ENCODE measurements at regions not wholly inside any gene's neighbourhood (a gene's known extent, or its start where the extent isn't known, plus 50 kb on each side); places are given as distances from the start of the nearest gene placed in this dataset.
A peak's percentile ranks its signal among the peaks of the same experiment; 100 is the strongest.

DNA sequence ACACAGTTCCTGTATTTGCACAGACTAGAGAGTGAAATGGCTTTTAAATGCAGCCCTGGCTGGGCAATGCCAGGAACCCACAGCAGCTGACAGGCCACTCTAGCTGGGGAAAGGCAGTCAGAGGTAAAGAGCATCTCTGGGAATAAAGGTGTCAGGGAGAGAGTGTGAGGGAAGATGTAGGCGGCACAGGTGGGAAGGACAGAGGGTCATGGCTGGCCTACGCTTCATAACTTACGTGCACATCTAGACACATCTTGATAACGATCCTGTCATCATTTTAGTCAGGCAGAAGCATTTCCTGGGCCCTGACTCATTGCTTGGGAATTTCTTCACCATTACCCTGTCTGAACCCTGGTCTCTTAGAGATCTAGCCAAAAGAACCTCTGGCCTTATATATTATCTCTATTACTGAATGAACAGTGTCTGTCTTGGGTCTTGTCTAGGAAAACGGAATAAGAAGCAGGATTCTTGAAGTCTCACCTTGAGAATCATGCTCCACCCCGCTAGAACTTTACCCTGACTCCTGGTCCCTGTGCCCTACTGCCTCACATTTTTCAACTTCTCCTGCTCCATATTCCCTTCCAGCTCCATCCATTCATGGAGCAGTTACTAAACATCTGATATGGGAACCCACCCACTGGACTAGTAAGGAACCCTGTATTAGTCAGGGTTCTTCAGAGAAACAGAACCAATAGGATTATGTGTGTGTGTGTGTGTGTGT is 106.4 kb upstream of the ELL2 start:
- 9% methylated on average over 6 of the region's 6 CpGs for WGBS (ENCODE audit: low lambda C conversion rate)
- peak overlapping the region; percentile 57 for H2AFZ ChIP-seq (ENCODE audit: low read depth)
- H3K36me3 ChIP-seq (replicated peaks in 1 of 2; ENCODE audit: control insufficient read depth in 1 of 2, insufficient read depth in 2 of 2, low read length in 1 of 2): no peaks in the 10 kb centered on the region
- no peak for DNase-seq
- peak; percentile 99 for TF ChIP-seq JUND (IDR thresholded peaks at IDR 0.05)
- peak; percentile 95 for TF ChIP-seq FOSL2 (IDR thresholded peaks at IDR 0.05; ENCODE audit: borderline replicate concordance, low read depth)
- peak; percentile 90 for TF ChIP-seq TCF12 (IDR thresholded peaks at IDR 0.05)
- TF ChIP-seq FOXM1 (IDR thresholded peaks at IDR 0.05; ENCODE audit: low read depth): 0 out of 2 replicates have a peak, but pooled peaks have one; percentile 64
- TF ChIP-seq GABPA (IDR thresholded peaks at IDR 0.05; ENCODE audit: low read depth): no peak
- TF ChIP-seq, protein P1, sequence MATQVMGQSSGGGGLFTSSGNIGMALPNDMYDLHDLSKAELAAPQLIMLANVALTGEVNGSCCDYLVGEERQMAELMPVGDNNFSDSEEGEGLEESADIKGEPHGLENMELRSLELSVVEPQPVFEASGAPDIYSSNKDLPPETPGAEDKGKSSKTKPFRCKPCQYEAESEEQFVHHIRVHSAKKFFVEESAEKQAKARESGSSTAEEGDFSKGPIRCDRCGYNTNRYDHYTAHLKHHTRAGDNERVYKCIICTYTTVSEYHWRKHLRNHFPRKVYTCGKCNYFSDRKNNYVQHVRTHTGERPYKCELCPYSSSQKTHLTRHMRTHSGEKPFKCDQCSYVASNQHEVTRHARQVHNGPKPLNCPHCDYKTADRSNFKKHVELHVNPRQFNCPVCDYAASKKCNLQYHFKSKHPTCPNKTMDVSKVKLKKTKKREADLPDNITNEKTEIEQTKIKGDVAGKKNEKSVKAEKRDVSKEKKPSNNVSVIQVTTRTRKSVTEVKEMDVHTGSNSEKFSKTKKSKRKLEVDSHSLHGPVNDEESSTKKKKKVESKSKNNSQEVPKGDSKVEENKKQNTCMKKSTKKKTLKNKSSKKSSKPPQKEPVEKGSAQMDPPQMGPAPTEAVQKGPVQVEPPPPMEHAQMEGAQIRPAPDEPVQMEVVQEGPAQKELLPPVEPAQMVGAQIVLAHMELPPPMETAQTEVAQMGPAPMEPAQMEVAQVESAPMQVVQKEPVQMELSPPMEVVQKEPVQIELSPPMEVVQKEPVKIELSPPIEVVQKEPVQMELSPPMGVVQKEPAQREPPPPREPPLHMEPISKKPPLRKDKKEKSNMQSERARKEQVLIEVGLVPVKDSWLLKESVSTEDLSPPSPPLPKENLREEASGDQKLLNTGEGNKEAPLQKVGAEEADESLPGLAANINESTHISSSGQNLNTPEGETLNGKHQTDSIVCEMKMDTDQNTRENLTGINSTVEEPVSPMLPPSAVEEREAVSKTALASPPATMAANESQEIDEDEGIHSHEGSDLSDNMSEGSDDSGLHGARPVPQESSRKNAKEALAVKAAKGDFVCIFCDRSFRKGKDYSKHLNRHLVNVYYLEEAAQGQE (IDR thresholded peaks at IDR 0.05; ENCODE audit: low read depth, low read length): no peak; the same call in 1 of the 2 replicates
- TF ChIP-seq, protein P2, sequence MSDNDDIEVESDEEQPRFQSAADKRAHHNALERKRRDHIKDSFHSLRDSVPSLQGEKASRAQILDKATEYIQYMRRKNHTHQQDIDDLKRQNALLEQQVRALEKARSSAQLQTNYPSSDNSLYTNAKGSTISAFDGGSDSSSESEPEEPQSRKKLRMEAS (IDR thresholded peaks at IDR 0.05; ENCODE audit: low read depth): 0 out of 2 replicates have a peak, but pooled peaks have one; percentile 29
- TF ChIP-seq GATA2 (CRISPR knock-in tag; IDR thresholded peaks at IDR 0.05): no peak
- peak; percentile 70; the same call in 1 of the 2 replicates for TF ChIP-seq YY1 (IDR thresholded peaks at IDR 0.05; ENCODE audit: low read depth)
- no peak for TF ChIP-seq RFX5 (IDR thresholded peaks at IDR 0.05; ENCODE audit: low read length)
- peak; percentile 61; the same call in 1 of the 2 replicates for TF ChIP-seq MEF2A (IDR thresholded peaks at IDR 0.05; ENCODE audit: borderline replicate concordance, low read depth)
- TF ChIP-seq, protein P3, sequence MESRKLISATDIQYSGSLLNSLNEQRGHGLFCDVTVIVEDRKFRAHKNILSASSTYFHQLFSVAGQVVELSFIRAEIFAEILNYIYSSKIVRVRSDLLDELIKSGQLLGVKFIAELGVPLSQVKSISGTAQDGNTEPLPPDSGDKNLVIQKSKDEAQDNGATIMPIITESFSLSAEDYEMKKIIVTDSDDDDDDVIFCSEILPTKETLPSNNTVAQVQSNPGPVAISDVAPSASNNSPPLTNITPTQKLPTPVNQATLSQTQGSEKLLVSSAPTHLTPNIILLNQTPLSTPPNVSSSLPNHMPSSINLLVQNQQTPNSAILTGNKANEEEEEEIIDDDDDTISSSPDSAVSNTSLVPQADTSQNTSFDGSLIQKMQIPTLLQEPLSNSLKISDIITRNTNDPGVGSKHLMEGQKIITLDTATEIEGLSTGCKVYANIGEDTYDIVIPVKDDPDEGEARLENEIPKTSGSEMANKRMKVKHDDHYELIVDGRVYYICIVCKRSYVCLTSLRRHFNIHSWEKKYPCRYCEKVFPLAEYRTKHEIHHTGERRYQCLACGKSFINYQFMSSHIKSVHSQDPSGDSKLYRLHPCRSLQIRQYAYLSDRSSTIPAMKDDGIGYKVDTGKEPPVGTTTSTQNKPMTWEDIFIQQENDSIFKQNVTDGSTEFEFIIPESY (IDR thresholded peaks at IDR 0.05; ENCODE audit: borderline replicate concordance, low read depth): 0 out of 2 replicates have a peak, but pooled peaks have one; percentile 71
- 0 out of 2 replicates have a peak, but pooled peaks have one; percentile 20 for TF ChIP-seq SIN3A (IDR thresholded peaks at IDR 0.05; ENCODE audit: borderline replicate concordance, low read depth, low read length)
- TF ChIP-seq ELF1 (IDR thresholded peaks at IDR 0.05): no peak
- TF ChIP-seq RAD21 (IDR thresholded peaks at IDR 0.05; ENCODE audit: low read length): peak; percentile 1; the same call in 1 of the 2 replicates
- TF ChIP-seq NFIC (IDR thresholded peaks at IDR 0.05; ENCODE audit: borderline replicate concordance): peak; percentile 86
- peak; percentile 74; the same call in 1 of the 2 replicates for TF ChIP-seq POLR2AphosphoS5 (IDR thresholded peaks at IDR 0.05; ENCODE audit: low read depth, low read length)
- TF ChIP-seq TEAD4 (IDR thresholded peaks at IDR 0.05; ENCODE audit: borderline replicate concordance, insufficient read depth): peak; percentile 95
- peak; percentile 98 for TF ChIP-seq RXRA (IDR thresholded peaks at IDR 0.05; ENCODE audit: borderline replicate concordance, low read depth)
- TF ChIP-seq, protein P4, sequence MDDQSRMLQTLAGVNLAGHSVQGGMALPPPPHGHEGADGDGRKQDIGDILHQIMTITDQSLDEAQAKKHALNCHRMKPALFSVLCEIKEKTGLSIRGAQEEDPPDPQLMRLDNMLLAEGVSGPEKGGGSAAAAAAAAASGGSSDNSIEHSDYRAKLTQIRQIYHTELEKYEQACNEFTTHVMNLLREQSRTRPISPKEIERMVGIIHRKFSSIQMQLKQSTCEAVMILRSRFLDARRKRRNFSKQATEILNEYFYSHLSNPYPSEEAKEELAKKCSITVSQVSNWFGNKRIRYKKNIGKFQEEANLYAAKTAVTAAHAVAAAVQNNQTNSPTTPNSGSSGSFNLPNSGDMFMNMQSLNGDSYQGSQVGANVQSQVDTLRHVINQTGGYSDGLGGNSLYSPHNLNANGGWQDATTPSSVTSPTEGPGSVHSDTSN (IDR thresholded peaks at IDR 0.05): peak; percentile 93
- TF ChIP-seq EP300 (IDR thresholded peaks at IDR 0.05; ENCODE audit: borderline replicate concordance in 1 of 2, low read depth in 1 of 2, low read length in 1 of 2): peak in 1 of 2 experiments; percentile 97; a peak in 3 of 4 replicates
- CTCF ChIA-PET: interaction anchor here (0.7 kb wide), 1 partner anchor 12 kb away, joined by 3 read pairs; no protein-coding TSS in a partner anchor
- no peaks in the 10 kb centered on the region for H3K79me2 ChIP-seq (ENCODE audit: insufficient read depth)
- peak overlapping the region; percentile 60 for H3K9ac ChIP-seq
- H3K4me2 ChIP-seq: peak overlapping the region; percentile 69
- H3K9me2 ChIP-seq: no peaks in the 10 kb centered on the region
- H3F3A ChIP-seq (replicated peaks; ENCODE audit: insufficient read depth): peaks cover 30% of the 10 kb centered on the region
- 0 out of 4 replicates have a peak overlapping the region, but pooled peaks of 1 of the 2 experiments have one; percentile 8 for H3K4me3 ChIP-seq (ENCODE audit: low read depth in 2 of 2, low read length in 1 of 2)
- peaks cover 2 to 29% of the 10 kb centered on the region in 2 experiments; a peak in 3 of 4 replicates for H3K4me1 ChIP-seq (ENCODE audit: control insufficient read depth in 1 of 2, insufficient read depth in 2 of 2, low read depth in 1 of 2, low read length in 1 of 2)
- no peaks in the 10 kb centered on the region for H3K27me3 ChIP-seq (ENCODE audit: insufficient read depth)
- no peaks in the 10 kb centered on the region for H3K9me3 ChIP-seq
- H4K20me1 ChIP-seq (ENCODE audit: insufficient read depth): no peaks in the 10 kb centered on the region
- POLR2A ChIA-PET: no interaction called here
- peak overlapping the region; percentile 88 to 94 for H3K27ac ChIP-seq (ENCODE audit: low read depth in 2 of 2, low read length in 1 of 2)

Measured in SK-N-SH (cell line).